Cardiac fibroblast (primary cell): ENCODE measurements at regions not wholly inside any gene's neighbourhood (a gene's known extent, or its start where the extent isn't known, plus 50 kb on each side); places are given as distances from the start of the nearest gene placed in this dataset.

Source experiments
- DNase-seq, 2 donors: peaks; one replicate each; pipeline versions ENCODE4 v3.0.0 to v3.0.0-alpha.2; 2010; ENCODE audit warnings: low read depth in 2 of 2
- H3K4me3 ChIP-seq, 2 donors: replicated peaks in 1 of 2; 1 replicate in 1 of 2; 2 replicates in 1 of 2; pipeline ENCODE4 v1.5.1; 2011; ENCODE audit warnings: low read depth in 2 of 2, low read length in 2 of 2, mild to moderate bottlenecking in 2 of 2, moderate library complexity in 1 of 2
- TF ChIP-seq, protein P1 (sequence below): IDR thresholded peaks from one replicate; pipeline ENCODE4 v1.5.1; 2011; ENCODE audit warnings: low read depth, mild to moderate bottlenecking, low read length, inconsistent platforms

DNA sequence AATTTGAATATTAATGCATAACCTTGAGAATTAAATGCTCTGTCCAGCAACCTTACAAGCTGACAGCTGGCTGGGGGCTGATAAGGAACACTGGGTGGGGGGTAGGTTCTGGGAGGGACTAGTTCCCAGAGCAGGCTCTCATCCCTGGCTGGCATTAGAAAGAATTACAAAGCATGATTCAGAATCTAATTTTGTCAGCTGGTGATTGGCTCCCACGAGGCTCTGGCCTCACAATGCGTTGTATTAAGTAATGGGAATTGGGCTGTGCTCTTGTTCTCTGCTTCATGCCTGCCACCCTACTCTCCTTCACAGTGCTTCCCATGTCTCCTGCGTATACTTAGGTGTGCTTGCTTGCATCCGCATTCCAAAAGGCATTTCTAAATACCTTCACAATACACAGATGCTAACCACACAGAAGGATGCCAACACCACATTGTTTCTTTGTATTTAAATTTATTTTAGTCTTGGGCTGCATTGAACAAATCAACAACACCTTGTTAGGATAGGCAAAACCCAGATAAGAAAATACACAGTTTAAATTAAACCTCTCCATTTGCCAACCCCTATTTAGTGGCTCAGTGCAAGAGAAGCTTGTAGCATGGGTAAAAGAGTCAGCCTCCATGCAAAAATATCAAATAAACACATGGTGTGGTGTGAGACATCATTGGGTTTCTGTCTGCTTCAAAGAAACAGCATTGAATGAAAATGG, 434.5 kb upstream of the JAG1 start:
- peak; percentile 64 to 73 for DNase-seq
- TF ChIP-seq, protein P1, sequence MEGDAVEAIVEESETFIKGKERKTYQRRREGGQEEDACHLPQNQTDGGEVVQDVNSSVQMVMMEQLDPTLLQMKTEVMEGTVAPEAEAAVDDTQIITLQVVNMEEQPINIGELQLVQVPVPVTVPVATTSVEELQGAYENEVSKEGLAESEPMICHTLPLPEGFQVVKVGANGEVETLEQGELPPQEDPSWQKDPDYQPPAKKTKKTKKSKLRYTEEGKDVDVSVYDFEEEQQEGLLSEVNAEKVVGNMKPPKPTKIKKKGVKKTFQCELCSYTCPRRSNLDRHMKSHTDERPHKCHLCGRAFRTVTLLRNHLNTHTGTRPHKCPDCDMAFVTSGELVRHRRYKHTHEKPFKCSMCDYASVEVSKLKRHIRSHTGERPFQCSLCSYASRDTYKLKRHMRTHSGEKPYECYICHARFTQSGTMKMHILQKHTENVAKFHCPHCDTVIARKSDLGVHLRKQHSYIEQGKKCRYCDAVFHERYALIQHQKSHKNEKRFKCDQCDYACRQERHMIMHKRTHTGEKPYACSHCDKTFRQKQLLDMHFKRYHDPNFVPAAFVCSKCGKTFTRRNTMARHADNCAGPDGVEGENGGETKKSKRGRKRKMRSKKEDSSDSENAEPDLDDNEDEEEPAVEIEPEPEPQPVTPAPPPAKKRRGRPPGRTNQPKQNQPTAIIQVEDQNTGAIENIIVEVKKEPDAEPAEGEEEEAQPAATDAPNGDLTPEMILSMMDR = no peak
- H3K4me3 ChIP-seq = no peak overlapping the region

DNA sequence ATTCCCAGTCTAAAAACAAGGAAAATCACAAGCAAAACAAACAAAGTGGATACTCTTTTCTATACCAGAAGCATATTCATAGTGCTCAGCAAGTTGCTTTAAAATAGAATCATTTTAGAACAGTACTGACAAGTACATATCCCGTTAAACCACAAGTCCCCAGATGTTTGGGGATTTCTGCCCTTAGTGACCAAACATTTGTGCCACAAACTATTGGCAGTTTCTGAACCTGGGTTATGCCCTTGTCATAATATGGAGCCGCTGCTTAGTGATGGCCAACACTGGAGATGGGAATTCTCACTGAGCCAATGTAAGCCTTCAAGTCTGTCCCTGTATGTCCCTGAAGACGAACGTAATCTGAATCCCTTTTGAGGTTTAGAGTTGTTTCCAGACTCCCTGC, 436.7 kb upstream of the JAG1 start:
- no peak for DNase-seq
- TF ChIP-seq, protein P1 = no peak
- H3K4me3 ChIP-seq = no peak overlapping the region

DNA sequence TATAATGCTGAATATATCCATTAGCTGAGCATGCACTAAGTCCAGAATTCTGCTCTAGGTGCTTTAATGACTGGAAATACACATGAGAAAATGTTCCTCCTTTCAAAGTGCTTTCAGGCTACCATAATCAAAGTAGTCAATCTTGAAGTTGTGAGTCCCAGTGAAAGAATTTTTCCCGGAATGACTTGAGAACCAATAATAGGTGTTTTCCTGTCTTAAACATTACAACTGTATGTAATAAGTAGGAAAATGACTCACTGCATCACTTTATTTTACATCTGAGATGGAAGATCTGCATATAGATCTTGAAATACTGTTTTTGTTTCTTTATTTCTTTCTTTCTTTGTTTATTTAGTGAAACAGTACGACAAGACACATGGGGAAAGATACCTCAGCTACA, 437.4 kb upstream of the JAG1 start:
- DNase-seq = peak in 1 of 2 donors; percentile 30
- TF ChIP-seq, protein P1 = no peak
- no peak overlapping the region for H3K4me3 ChIP-seq

DNA sequence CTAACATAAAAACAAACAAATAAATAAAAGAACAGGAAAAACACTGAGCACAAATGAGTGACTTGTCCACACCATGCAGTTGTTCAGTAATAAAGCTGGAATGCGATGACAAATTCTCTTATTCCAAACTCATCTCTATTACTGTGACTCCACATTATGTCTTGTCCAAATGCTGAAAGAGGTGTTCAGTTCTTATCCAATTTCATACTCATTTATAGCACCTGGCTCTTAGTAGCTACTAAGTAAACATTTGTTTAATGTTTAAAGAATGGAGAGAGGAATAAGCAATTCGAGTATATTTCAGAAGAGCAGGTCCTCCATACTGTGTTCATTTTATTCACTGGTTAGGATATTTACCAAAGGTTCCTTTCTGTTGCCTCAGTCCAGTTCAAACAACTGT, 439.0 kb upstream of the JAG1 start:
- TF ChIP-seq, protein P1 = no peak
- DNase-seq = peak in 1 of 2 donors; percentile 53
- H3K4me3 ChIP-seq = no peak overlapping the region

DNA sequence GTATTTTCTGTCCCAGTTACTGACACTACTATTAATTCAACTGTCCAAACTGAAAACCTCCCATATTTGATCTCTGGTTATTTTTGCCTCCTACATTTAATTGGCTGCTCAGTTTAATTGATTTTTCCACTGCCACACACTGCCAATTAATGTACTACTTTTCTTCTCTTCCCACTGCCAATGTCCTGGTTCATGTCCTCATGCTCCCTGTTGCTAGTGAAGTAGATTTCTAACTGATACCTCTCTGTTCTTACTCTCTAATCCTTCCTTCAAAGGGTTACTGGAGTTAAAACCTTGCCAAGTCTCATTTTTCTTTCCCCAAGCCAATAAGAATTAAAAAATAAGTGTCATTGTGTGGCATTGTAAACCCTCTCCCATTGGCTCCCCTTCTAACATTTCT, 440.6 kb upstream of the JAG1 start:
- TF ChIP-seq, protein P1 = no peak

DNA sequence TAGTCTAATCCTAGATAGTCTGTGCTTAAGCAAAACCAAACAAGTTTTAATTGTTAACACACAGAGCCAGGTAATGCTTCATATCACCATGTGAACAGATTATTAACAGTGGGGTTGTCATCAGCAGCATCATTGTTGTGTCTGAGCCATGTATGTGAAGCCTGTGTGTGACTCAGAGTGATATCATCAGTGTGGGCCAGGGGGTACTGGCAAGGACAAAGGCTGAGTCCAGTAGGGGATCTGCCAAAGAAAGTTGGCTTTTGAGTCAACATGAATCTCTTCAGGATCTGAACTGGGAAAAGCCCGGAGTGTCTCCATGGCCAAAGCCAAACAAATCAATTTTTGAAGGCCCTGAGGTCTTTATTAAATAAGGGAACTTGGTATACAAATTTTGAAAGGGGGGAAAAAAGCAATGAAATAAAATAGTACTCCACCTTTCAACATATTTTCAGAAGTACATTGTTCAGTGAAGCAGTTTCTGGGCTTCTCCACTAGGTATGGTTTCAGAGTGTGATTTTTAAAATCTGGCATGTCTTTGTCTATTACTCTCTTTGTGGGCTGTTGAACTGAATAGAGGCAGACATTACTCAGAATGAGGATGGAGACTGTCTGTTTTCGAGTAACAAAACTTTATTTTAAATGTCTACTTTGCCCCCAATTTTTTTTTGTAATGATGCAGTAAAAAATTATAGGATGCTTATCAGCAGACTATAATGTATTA, 444.2 kb upstream of the JAG1 start:
- peak; percentile 53 to 94 for DNase-seq
- no peak overlapping the region for H3K4me3 ChIP-seq
- TF ChIP-seq, protein P1 = peak; percentile 13

More for the DNA sequence above, 440.6 kb upstream of the JAG1 start:
- DNase-seq = no peak
- no peak overlapping the region for H3K4me3 ChIP-seq
